VCaP (cell line): ENCODE measurements at regions not wholly inside any gene's neighbourhood (a gene's known extent, or its start where the extent isn't known, plus 50 kb on each side); places are given as distances from the start of the nearest gene placed in this dataset.
"Not testable (repeated sequence)": the region's sequence is repeated elsewhere in the genome, so short reads cannot be mapped to it uniquely, and the experiment has no call there.

Experiments used
- H3K27ac ChIP-seq: fragments of 450-650 bp; 2 replicates; pipeline ENCODE4 v1.5.1; 2017
- TF ChIP-seq, protein P1 (sequence below): fragments of 450-650 bp; conservative IDR thresholded peaks from 2 replicates; pipeline ENCODE4 v1.5.1; 2017; ENCODE audit warnings: mild to moderate bottlenecking, moderate library complexity

DNA sequence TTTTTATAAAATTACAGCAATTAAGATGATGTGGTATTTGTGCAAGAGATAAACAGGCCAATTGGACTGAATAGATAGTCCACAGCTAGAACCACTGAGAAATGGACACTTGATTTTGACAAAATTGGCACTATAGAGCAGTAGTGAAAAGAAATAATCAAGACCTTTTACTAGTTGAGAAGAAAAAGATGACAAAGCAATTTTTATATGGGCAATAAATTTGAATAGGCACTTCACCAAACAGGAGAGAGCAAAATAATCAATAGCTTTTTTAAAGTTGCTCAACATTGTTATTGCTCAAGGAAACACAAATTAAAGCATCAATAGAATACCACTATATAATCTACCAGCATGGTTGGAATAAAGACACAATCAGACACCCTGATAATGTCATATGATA, 193.5 kb upstream of the FTMT start:
- H3K27ac ChIP-seq: no peak overlapping the region
- TF ChIP-seq, protein P1, sequence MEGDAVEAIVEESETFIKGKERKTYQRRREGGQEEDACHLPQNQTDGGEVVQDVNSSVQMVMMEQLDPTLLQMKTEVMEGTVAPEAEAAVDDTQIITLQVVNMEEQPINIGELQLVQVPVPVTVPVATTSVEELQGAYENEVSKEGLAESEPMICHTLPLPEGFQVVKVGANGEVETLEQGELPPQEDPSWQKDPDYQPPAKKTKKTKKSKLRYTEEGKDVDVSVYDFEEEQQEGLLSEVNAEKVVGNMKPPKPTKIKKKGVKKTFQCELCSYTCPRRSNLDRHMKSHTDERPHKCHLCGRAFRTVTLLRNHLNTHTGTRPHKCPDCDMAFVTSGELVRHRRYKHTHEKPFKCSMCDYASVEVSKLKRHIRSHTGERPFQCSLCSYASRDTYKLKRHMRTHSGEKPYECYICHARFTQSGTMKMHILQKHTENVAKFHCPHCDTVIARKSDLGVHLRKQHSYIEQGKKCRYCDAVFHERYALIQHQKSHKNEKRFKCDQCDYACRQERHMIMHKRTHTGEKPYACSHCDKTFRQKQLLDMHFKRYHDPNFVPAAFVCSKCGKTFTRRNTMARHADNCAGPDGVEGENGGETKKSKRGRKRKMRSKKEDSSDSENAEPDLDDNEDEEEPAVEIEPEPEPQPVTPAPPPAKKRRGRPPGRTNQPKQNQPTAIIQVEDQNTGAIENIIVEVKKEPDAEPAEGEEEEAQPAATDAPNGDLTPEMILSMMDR: no peak

DNA sequence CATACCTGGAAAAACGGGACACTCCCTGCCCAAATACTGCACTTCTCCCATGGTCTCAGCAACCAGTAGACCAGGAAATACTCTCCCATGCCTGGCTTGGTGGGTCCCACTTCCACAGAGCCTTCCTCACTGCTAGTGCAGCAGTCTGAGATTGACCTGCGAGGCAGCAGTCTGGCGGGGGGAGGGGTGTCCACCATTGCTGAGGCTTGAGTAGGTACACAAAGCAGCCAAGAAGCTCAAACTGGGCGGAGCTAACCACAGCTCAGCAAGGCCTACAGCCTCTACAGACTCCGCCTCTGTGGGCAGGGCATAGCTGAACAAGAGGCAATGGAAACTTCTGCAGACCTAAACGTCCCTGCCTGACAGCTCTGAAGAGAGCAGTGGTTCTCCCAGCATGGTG, 191.5 kb upstream of the FTMT start:
- no peak overlapping the region for H3K27ac ChIP-seq
- TF ChIP-seq, protein P1: no peak

DNA sequence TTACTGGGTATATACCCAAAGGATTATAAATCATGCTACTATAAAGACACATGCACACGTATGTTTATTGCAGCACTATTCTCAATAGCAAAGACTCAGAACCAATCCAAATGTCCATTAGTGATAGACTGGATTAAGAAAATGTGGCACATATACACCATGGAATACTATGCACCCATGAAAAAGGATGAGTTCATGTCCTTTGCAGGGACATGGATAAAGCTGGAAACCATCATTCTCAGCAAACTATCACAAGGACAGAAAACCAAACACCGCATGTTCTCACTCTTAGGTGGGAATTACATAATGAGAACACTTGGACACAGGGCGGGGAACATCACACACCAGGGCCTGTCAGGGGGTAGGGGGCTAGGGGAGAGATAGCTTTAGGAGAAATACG, 186.1 kb upstream of the FTMT start:
- not testable (repeated sequence) for H3K27ac ChIP-seq

DNA sequence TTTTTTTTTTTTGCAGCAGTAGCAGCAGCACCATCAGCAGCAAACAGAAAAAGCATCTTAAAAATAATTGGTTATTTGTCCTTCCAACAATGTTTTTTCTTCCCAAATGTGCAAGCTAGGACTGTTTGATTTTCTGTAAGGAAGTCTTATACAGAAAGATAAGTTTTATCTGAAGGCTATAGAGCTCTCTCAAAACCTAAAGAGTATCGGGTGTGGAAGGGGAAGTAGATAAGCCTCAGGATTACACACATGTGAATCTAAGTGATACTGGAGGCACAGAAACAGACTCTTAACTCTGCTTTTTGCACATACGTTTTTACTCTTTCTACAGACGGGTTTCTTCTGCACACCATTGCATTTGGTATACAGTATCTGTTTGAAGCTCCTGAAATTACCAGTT, 184.4 kb upstream of the FTMT start:
- H3K27ac ChIP-seq: no peak overlapping the region
- TF ChIP-seq, protein P1: no peak

DNA sequence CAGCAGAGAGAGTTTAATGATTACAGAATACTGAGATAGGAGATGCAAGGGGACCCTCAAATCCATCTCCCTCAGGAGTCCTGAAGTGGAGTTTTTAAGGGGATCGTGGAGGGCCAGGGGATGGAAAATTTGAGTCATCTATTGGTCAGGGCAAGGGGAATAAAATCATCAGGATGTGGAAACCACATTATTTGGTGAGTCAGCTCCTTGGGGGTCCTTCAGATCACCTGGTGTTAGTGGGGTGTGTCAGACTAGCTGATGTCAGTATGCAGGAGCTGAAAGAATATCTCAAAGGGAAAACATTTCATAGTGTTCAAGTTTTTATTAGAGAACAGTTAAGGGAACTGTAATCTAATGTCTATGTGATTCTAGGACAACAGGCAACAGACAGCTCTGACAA, 183.0 kb upstream of the FTMT start:
- TF ChIP-seq, protein P1: no peak
- no peak overlapping the region for H3K27ac ChIP-seq

DNA sequence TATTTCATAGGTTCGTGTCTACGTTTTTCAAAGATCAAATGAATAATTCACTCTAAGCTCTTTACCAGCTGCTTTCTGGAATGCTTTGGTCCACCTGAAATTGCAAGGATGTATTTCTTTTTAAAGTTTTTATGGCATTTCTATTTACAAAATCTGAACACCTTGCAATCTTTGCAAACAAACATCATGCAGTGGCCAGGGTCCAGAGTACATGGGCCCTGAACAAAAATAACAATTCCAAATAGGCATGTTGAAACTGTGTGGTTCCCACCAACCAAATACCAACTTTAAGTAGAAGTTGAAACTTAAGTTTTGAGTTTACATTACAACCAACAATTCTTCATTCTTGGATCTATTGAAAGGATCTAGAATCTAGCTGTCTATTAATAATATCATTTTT, 180.1 kb upstream of the FTMT start:
- TF ChIP-seq, protein P1: no peak
- no peak overlapping the region for H3K27ac ChIP-seq

DNA sequence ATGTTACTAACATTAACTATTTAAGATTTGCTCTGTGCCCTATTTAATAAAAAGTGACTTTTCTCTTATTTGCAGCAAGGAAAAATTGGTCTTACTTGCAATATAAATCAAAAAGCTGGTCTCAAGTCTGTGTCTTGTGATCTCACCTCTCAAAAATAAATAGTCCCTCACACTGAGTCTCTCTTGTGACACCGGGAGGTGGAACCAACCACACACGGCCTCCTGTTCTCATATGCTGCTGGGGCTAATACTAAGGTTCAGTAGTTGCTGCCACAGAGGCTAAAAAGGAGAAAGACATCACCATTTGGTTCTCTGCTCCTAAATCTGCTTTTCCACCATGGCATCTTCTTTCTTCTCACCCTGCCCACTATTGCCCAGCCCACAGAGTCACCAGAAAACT, 175.8 kb upstream of the FTMT start:
- H3K27ac ChIP-seq: no peak overlapping the region
- TF ChIP-seq, protein P1: no peak

DNA sequence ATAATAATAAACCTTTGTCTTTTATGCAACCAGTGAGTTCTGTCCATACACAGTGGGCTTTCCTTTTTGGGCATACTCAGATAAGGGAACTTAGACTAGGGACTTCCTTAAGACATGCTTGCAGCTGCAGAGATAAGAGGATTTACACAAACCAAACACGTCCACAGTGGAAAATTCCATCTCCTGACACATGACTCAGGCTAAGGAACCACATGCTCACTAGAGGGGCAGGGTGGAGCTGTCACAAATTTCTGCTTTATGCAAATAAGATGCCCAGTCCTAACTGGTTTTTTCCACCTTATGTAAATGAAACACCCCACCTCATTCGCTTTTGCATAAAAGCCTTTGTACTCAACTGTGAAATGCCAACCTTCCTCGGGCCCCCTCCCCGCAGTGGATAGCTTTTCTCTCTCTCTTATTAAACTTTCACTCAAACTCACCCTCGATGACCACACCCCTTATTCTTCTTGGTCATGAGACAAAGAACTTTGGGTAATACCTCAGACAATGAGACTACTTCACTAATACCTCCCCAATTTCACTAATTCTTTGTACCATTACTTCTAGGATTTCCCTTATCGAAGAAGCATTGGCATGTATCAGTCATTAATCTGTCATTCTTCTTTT, 170.3 kb upstream of the FTMT start:
- TF ChIP-seq, protein P1: no peak
- no peak overlapping the region for H3K27ac ChIP-seq
